GM19397 (cell line): ENCODE measurements at regions not wholly inside any gene's neighbourhood (a gene's known extent, or its start where the extent isn't known, plus 50 kb on each side); places are given as distances from the start of the nearest gene placed in this dataset.
"Not testable (repeated sequence)": the region's sequence is repeated elsewhere in the genome, so short reads cannot be mapped to it uniquely, and the experiment has no call there.

Experiments
- ATAC-seq: cut with Tn5 transposase; IDR thresholded peaks from one replicate; pipeline ENCODE4 v1.9.1; 2021; ENCODE audit warnings: mild to moderate bottlenecking, moderate library complexity; ENCODE audit not compliant: unreplicated experiment

DNA sequence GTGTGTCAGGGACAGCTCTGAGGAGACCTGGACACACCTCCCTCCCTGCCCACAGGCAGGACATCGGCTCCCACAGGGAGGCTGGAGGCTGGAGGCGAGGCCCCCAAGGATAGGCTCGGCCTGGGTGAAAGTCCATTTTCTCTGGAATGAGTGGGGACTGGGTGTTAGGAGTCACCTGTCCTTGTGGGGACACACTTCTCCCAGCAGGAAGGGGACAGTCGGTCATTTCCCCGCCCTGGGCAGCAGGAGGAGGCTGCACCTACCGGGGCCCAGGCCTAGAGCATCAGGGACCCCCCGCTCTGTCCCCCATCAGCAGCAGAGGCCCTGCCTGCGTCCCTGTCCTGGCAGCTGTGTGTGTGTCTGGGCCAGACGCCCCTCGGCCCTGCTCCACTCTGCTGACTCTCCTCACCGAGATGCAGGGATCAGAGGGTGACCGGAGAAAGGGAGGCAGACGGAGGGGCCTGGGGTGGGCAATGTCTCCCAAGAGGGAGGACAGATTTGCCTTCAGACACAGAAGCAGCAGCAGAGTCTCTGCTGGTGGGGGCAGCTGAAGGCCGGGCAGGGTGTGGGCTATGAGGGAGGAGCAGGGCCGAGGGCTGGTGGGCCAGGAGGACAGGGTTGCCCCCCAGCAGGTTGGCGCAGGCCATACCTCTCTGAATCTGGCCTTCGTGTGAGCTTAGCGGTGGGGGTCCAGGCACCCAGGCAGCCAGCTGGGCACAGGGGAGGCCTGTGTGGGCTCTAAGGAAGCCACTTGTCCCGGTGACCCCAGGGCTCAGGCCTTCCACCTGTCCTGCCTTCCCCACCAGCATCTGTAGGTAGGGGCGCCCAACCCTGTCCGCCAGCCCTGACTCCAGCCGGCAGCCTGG lies 125.7 kb upstream of the NKX1-1 start:
- ATAC-seq = no peak

DNA sequence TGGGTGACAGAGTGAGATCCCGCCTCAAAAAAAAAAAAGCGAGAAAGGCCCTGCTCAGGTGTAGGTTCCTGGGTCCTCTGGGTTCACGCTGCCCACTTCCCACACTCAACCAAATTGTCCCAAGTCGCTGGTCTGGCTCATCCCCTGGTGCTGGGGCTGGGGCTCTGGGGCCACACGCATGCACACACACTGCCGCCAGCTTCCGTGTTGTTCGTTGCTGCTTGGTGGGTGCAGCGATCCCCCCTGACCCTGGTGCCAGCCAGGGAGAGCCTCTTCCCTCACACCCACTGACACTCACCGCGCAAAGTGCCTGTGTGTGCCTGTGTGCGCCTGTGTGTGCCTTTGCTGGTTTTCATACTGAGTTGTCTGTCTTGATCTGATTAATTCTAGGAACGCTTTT lies 124.1 kb upstream of the NKX1-1 start:
- no peak for ATAC-seq

DNA sequence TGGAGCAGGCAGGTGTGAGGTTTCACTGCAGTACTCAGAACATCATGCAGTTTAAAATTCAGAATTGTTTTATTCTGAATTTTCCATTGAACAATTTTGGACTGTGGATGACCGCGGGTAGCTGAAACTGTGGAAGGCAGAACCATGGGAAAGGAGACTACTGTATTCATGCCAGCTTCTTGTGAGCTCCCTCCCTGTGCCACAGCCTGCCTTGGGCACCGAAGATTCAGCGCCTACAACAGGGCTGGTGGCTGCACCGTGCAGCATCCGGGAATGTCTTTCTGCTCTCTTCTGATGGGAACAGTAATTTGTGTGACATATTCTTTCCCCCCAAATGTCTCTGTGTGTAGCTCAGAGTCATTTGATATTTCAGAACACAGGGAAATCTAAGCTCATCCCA lies 118.5 kb upstream of the NKX1-1 start:
- no peak for ATAC-seq

DNA sequence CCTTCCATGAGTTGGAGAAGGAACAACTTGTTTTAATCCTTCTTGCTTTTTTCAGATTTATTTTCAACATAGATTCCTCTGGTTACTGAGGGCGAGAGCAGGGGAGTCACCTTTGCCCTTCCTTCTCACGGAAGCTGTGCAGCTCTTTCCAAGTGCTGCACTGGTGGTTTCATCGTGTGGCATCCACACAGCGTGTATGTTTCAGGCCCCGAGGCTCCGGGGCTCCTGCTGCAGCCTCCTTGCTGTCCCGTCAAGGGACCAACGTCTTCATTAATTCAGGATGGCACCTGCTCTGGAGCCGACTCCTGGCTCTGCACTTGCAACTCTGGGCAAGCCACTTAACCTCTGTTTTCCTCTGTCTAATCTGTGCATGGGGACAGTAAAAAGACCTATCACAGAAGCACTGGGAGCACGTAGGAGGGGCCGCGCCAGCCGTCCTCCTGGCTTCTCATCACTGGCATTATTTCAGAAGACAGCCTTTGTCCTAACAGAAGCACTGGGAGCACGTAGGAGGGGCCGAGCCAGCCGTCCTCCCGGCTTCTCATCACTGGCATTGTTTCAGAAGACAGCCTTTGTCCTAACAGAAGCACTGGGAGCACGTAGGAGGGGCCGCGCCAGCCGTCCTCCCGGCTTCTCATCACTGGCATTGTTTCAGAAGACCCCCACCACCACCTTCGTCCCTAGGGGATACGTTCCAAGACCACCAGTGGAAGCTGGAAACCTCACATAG lies 117.8 kb upstream of the NKX1-1 start:
- ATAC-seq = no peak

DNA sequence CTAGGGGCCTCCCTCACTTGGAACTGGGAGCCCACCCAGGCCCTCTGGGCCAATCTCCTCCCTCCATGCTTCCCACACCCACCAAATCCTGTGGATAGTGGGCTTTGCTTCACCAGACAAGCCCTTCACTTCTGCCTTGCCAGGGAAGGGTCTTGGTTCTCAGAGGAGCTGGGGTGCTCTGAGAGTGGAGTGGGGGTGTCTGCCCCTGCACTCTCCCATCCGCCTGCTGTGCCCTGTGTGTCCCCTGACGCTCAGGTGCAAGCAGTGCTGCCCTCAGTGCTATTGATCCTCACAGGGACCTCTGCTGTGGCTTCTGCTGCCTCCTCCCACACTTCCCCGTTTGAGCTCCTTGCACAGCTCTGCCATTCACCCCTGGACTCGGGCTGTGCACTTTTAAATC lies 117.3 kb upstream of the NKX1-1 start:
- ATAC-seq = no peak

DNA sequence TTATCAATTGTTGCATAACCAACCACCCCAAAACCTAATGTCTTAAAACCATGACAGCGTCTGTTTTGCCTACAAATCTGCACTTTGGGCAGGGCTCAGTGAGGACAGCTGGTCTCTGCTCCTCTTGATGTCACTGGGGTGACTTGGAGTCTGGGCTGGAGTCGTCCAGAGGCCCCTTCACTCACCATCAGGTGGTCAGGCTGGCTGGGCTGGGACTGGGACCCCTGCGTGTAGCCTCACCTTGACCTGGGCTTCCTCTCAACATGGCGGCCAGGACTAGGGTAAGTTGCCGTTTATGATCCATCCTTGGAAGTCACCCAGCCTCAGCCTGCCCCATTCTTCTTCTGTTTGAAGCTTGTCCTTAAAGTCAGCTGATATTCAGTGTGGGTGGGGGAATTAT lies 116.8 kb upstream of the NKX1-1 start:
- ATAC-seq = no peak

DNA sequence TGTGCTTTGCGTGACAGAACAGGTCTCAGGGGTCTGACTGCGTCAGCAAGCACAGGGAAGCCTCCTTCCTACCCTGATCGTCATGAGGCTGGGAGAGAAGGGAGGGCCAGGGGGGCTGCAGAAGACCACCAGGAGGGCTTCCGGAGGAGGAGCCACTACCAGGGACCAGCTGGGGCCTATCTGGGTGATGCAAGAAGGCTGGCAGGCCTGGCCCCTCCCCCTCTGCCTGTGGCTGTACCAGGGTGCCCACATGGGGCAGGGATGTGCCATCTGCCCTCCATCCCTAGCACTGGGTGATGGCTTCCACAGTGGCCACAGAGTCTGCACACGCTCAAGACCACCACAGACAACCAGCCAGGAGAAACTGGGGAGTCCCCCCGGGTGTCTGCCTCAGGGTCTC lies 116.4 kb upstream of the NKX1-1 start:
- ATAC-seq = no peak

DNA sequence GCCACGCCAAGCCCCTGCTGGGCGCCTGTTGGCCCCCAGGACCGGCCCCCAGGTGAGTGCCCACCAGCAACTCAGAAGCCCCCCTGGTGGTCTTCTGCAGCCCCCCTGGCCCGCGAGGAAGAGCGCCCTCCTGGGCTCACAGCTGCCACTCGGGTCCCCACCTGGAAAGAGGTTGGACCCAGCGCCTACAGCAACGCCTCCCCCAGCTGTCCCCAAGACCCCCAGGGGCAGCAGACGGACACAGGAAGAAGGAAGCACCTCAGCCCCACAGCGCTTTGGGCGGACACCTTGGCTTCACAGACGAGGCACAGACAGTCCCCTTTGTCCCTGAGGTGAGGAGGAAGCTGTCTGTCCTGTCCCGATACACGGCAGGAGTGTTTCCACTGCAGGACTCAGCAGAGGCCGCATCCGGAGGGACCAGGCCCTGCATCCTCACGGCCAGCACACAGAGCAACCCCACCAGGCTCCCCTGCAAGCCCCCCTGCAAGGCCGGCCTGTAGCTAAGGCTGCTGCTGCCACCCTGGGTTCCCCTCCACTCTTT lies 115.6 kb upstream of the NKX1-1 start:
- ATAC-seq = no peak

DNA sequence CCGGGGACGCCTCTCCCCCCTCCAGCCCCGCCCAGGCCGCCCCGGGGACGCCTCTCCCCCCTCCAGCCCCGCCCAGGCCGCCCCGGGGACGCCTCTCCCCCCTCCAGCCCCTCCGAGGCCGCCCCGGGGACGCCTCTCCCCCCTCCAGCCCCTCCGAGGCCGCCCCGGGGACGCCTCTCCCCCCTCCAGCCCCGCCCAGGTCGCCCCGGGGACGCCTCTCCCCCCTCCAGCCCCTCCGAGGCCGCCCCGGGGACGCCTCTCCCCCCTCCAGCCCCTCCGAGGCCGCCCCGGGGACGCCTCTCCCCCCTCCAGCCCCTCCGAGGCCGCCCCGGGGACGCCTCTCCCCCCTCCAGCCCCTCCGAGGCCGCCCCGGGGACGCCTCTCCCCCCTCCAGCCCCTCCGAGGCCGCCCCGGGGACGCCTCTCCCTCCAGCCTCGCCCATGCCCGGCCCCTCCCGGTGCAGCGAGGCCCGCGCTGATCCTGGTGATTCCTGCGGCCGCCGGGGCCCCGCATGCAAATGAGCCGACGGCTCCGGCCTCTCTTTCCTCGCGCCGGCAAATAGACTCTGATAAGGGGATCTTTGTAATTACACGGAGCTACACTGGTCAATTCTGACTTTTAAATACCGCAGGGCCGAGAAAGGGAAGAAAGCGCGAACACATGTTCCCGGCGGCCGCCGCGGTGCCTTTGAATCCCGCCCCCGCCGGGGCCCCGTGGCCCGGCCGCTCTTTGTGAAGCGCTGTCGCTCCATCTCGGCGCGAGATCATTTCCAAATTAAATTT lies 114.7 kb upstream of the NKX1-1 start:
- not testable (repeated sequence) for ATAC-seq

DNA sequence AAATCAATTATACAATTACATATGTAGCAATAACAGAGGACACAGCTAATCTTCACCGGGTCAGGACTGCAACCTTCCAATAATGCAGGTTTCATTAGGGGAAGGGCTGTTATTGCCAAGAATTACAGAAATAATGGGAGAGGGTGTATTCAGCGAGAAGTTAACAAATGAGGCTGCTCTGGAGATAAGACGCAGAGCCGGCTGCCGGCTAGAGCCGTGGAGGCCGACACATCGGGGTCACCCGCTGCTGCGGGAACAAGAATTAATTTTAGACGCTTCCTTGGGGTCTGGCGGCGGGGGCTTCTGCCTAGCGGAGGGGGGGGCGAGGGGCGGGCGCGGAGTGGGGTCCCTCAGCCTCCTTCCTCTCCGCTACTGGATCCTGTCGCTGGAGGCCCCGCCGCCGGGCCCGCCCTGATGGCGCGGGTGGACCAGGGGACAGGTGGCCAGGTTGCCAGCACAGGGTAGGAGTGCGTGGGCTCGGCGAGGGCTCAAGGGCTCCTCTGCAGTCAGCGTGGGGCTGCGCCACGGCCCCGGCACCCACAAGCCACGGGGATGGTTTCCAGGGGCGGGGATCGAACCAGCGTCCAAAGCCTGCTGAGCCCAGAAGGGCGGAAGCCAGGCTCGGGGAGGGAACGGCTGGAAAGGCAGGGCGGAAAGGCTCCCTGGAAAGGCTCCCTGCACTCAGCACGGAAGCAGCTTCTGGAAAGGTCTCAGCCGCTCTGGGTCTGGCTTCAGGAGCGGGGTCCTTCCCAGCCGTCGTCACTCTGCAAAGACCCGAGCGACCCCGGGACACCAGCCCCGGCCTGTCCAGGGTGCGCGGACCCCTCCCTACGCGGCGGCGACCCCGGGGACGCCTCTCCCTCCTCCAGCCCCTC lies 113.8 kb upstream of the NKX1-1 start:
- ATAC-seq = no peak

DNA sequence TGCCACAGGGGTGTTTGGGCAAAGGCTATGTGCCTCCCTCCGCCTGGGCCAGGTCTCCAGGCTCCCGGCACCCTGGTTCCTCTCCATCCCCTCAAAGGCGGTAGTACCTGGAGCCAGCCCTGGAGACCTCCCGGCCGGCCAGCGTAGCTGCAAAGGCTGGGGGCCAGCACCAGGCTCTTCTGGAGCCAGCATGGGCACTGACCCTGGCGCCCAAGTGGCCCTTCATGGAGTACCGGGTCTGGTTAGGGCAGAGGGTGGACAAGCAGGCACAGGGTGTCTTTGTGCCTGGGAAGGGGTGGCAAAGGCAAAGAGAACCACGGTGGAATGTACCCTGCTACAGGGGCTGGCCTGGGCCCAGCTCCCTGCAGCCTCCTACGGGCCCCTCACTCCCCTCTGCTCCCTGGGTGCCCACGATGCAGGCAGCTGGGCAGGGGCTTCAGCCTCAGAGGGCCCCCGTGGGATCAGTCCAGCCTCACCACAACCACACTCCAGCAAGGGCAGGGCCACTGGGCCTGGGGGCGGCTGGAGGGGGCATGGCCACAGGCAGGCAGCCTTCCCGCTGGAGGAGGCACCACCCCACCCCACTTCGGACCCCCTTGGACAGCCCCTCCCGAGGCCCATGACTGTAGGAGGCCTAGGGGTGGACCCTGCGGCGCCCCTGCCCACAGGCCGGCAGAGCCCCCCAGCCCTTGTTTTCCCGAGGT lies 112.9 kb upstream of the NKX1-1 start:
- ATAC-seq = no peak

DNA sequence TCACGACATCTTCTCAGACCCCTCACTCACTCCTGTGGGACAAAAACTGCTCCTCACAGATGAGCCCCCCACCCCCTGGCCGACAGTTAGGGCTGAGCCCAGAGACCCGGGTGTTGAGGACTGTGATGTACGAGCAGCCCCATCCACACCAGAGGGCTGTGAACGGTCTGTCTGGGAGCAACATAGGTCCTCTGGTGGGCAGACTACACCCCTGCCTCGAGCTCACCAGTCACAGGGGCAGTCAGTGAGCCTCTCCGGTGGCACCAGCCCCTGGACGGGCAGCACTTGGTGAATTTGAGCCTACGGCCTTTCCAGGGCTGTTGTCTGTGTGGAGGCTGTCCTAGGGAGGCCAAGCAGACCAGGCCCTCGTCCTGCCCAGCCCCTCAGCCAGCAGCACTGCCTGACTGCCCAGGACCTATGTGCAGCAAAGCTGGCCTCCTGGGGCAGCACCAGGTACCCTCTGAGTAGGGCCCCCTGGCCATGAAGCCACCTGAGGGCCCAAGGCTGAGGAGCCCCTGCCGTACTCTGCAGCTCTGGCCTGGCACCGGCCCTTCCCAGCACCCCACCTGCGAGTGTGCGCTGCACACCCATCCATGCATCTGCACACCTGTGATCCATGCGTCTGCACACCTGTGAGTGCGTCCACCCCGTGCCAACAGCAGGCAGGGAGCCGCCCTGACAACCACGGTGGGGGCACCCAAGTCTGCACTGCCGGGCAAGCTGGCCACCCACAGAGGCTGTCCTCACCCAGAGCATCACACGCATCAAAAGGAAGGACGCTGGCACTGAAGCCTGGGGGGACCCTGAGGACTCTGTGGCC lies 111.6 kb upstream of the NKX1-1 start:
- no peak for ATAC-seq

DNA sequence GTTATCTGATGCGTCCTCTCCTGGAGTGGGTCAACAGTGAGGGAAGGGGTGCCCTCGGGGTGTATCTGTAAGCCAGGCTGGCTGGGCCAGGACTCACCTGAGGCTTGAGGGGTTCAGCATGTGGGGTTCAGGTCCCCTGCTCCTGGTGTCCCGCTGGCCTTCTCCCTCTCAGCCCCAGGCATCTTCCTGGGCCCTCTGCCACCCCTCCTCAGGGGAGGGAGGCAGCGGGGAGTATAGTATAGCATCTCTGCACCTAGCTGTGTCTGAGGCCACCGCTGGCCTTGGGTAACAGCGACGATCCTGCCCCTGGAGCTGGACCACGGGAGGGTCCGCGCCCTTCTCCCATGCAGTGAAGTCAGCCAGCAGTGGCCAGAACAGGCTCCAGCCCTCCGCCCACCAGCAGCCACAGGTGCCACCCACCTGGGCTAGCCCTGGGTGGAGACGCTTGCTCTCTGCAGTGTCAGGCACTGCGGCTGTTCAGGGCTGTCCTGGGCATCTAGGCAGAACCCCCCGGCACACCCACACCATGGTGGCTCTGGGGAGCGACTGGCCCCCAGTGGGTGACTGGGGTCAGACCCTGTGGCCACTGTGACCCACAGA lies 110.7 kb upstream of the NKX1-1 start:
- ATAC-seq = no peak

DNA sequence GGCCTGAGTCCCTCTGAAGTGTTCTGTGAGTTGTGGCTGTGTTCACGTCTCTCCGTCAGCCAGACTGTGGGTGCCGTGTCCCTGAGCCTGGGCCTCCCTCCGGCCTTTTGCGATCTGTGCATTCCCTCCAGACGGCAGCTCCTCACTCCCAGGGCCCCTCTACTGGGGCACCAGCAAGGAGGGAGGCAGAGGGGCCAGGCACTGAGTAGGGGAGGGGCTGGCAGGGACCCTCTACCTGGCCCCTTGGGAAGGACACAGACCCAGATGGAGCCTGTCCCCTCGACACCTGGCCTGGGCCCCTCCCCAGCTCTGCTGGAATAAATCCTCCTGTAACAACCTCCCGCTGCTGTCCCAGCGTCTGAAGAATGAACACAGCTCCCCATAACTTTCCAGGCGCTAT lies 110.0 kb upstream of the NKX1-1 start:
- ATAC-seq = no peak

DNA sequence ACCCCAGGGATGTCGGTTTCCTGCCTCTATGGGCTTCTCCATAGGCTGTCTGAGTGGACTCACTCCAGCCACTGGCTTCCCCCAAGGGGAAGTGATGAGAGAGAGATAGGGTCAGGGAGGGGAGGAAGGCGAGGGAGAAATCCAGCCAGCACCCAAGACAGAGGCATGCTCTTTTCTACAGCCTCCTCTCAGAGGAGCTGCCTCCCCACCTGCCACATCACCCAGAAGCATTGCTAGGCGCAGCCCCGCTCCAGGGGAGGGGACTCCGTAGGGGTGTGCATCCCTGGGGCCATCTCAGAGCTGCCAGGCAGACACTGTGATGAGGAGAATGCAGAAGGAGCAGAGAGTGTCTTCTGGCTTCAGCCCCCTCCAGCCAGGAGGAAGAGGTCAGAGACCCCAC lies 109.5 kb upstream of the NKX1-1 start:
- ATAC-seq = no peak

DNA sequence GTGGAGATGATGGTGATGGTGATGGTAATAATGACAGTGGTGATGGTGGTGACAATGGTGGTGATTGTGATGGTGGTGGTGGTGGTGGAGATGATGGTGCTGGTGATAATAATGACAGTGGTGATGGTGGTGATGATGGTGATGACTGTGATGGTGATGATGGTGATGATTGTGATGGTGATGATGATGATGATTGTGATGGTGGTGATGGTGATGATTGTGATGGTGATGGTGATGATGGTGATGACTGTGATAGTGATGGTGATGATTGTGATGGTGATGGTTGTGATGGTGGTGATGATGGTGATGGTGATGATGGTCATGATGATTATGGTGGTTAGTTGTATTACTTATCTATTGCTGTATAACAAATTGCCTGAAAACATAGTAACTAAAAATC lies 108.9 kb upstream of the NKX1-1 start:
- no peak for ATAC-seq

DNA sequence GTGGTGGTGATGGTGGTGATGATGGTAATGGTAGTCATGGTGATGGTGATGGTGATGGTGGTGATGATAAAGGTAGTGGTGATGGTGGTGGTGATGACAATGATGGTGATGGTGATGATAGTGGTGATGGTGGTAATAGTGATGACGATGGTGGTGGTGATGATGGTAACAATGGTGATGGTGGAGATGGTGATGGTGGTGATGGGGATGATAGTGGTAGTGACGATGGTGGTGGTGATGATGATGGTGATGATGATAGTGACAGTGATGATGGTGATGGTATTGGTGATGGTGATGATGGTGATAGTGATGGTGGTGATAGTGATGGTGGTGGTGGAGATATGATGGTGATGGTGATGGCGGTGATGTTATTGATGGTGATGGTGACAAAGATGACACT lies 108.4 kb upstream of the NKX1-1 start:
- ATAC-seq = no peak

DNA sequence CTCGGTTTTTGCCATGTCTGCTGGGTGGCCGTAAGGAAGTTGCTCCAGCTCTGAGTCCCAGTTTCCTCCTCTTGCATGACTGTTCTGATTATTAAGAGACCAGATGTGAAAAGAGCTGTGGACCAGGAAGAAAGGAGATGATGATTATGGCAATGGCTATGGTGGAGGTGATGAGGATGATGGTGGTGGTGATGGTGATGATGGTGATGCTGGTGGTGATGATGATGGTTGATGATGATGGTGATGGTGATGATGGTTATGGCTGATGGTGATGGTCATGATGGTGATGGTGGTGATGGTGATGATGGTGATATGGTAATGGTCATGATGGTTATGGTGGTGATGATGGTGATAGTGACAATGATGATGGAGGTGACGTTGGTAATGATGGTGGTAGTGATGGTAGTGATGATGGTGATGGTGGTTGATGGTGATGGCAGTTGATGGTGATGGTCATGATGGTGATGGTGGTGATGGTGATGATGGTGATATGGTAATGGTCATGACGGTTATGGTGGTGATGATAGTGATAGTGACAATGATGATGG lies 107.8 kb upstream of the NKX1-1 start:
- no peak for ATAC-seq
